T47D (cell line): ENCODE measurements at regions not wholly inside any gene's neighbourhood (a gene's known extent, or its start where the extent isn't known, plus 50 kb on each side); places are given as distances from the start of the nearest gene placed in this dataset.
A peak's percentile ranks its signal among the peaks of the same experiment; 100 is the strongest.

ENCODE experiments used
- DNase-seq, 2 experiments: peaks; one replicate each; pipeline versions ENCODE4 v3.0.0 to v3.0.0-alpha.2; 2011 to 2012; ENCODE audit warnings: low read depth in 1 of 2, low spot score in 1 of 2
- JUND ChIP-seq: IDR thresholded peaks from 2 replicates; pipeline ENCODE4 v1.6.1; 2012; ENCODE audit warnings: low read depth
- in situ Hi-C: cut with HindIII; loops from 2 replicates; pipeline ENCODE4 v1.10.0; 2016; ENCODE audit warnings: low sequenced_read_pairs, low pct_unique_long_range_greater_than_20kb

DNA sequence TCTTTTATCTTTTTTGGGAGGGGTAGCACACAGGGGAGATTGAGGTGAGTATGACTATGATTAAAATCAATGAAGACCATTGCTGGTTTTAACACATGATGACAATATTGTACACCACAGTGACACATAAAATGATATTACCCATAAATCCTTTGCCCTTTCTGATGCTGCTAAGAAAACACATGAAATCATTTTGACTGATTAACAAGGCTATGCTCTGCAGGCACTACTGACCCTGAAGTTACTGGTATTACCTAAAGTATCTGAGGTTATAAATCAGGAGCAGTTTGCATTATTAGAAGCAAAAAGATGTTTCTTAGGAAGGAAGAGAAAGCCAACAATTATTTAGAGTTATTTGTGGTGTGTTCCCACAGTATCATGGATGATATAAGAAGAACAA, 701.2 kb upstream of the PTBP2 start:
- DNase-seq: no peak
- no peak for TF ChIP-seq JUND
- in situ Hi-C loops: no loop called here

DNA sequence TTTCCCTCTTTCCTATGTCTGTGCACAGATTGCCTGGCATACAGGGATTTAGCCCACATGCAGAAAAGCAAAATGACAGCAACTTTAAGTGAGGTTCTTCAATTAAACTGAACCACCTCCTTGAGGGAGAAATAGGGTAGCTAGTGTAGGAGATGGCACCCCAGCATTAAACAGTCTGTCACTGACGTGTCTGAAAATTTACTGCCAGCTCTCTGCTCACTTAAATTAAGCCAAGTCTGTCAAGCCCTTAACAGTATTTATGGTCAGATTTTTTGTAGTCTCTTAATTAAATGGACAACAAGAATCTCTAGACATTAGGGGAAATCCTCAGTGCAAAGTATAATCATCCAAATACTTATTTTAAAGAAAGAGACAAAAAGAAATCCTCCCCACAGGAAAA, 696.5 kb upstream of the PTBP2 start:
- in situ Hi-C loops: no loop called here
- no peak for TF ChIP-seq JUND
- no peak for DNase-seq

DNA sequence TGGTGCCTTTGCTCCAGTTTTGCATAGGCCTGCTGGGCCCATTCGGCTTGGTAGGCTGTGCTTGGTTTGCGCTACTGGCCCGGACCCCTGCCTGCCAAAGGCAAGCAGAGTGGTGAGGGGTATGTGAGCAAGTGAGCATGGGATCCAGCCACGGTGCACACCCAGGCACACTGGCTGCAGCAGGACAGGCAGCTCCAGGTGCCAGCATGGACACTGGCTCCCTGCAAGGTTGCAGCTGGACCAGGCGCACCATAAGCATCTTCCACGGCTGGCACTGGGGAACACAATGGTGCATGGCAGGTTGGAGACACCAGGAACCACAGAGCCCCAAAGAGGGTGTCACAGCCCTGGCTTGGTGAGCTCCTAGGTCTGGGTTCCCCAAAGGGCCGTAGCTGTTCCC, 693.5 kb upstream of the PTBP2 start:
- no peak for TF ChIP-seq JUND
- in situ Hi-C loops: no loop called here
- no peak for DNase-seq

DNA sequence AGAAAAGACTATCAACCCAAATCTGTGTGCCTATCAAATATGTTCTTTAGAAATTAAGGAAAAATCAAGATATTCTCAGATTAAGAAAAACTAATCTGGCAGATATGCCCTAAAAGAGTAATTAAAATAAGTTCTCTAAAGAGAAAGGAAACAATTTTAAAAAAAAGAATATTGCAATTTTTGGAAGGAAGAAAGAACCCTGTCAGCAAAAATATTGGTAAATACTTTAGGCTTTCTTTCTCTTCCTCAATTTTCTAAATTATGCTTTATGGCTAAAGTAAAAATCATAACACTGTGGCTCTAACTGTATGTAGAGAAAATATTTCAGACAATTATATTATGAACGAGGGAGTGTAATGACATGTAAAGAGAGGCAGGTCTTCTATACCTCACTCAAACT, 691.3 kb upstream of the PTBP2 start:
- in situ Hi-C loops: no loop called here
- no peak for TF ChIP-seq JUND
- DNase-seq: no peak

DNA sequence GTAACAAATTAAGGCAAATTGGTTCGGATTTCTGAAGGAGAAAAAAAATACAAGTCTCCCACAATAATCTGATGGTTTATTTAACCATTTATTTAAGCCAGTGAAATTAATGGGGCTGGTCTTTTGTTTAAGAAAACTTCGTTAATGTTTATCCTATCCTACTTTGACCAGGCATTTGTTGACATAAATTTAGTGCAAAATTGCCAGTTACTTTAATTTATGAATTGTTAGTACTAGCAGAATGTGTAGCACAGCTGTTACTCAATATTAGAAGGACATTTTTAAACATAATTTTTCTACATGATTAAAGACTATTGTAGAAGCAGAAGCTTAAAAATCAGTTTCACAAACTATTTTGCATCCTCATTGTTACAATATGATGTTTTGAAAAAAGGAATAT, 687.6 kb upstream of the PTBP2 start:
- in situ Hi-C loops: no loop called here
- no peak for DNase-seq
- no peak for TF ChIP-seq JUND

DNA sequence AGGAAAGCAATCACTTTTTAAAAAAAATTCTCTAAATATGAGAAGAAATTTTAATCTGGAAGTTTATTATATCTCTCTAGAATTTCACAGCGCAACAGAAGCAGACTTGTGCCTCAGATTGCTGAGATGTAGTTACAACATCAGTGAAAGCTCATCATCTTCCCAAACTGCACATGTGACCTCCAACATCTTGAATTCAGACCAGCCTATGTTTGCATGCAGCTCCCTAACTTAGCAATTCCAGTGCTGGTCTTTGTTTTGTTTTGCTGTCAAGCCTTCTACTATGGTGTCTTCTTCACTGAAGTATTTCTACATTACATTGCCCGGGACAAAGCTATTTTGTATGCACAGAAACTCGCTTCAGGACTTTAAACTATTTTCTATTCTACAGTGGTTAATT, 684.8 kb upstream of the PTBP2 start:
- DNase-seq: no peak
- in situ Hi-C loops: no loop called here
- no peak for TF ChIP-seq JUND

DNA sequence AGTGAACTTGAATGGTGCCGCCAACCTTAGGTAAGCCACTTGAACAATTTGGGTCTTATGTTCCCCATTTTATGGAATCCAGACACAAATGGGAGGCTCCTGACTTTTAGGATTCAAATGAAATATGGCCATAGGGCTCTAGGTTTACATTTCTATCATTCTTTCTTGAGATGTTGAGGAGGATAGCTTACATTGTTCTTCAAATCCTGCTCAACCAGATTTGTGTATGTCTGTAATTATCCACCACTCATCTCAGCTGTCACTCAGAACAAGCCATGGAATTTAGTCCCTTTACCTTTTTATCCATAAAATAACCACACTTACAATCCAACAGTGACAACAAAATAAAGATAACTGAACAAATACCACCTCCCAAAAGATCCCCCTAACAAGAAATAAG, 682.9 kb upstream of the PTBP2 start:
- DNase-seq: peak in 1 of 2 experiments; percentile 55
- in situ Hi-C loops: no loop called here
- TF ChIP-seq JUND: no peak

DNA sequence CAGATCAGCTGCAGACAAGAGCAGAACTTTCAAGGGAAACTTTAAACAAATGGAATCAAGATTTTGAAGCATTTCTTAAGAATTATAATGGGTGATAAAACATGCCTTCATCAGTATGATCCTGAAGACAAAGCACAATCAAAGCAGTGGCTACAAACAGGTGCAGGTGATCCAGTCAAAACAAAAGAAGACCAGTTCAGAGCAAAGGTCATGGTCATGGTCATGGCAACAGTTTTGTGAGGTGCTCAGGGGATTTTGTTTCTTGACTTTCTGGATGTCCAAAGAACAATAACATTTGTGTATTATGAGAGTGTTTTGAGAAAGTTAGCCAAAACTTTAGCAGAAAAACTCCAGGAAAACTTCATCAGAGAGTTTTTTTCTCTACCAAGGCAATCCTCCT, 681.7 kb upstream of the PTBP2 start:
- DNase-seq: no peak
- no peak for TF ChIP-seq JUND
- in situ Hi-C loops: no loop called here

DNA sequence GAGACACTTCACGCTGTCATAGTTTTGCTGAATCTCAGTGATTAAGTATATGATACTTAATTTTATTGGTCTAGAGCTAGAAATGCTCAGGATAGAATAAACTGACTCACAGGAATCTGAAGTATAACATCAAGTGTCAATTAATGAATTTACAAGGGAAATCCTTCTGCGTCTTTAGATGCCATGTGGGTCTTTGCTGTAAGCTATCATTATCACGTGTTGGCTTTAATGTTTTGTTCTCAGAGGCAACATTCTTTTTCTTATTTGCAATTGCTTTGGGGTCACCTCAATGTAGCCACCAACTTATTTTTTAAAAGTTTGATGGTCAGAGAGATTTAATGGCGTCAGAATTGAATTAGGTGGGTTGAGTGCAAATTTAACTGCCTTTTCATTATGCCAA, 680.1 kb upstream of the PTBP2 start:
- no peak for DNase-seq
- no peak for TF ChIP-seq JUND
- in situ Hi-C loops: no loop called here

DNA sequence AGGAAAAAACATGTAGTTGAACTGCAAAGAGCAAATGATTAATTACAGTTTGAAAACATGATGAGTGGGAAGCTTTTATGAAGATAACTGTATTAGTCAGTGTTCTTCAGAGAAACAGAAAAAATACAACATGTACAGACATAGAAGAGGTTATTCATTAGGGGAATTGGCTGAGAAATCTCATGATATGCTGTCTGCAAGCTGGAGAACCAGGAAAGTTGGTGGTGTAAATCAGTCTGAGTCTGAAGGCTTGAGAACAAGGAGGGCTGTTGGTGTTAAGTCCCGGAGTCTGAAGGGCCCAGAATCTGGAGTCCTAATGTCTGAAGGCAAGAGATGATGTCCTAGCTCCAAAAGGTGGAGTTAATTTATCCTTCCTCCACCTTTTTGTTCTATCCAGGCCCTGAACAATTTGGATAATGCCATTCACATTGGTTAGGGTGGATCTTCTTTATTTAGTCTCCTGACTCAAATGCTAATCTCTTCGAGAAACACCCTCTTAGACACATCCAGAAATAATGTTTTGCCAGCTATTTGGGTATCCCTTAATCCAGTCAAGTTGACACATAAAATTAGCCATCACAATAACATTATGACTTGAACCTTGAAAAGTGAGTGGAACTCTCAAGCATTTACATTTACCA, 672.9 kb upstream of the PTBP2 start:
- in situ Hi-C loops: no loop called here
- no peak for TF ChIP-seq JUND
- DNase-seq: no peak

DNA sequence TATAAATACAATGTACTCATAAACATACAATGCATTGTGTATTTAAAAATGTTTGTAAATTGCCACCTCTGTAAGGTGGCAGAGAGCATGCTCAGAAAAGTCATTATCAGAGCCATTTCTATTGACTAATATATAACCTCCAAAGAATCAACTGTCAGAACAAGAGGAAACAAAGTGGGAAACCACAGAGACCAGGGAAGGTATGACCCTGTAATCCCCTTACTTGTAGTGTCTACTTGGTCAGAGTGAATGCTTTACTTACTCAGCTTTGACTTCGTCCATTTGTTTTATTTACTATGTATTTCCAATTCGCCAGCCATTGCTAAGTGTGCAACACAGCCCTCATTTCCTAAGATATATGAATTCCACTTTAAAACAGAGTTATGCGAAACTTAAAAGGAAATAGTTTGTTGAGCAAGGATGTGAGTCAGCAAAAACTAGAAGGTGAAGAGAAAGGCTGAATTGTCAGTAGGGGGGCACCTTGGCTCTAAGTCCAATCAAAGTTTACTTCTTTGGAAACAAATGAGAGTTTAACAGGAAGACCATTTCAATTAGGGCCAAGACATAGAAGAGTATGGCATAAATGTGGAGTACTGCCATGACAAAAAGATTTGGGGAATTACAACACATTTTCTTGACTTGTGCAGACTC, 671.7 kb upstream of the PTBP2 start:
- in situ Hi-C loops: no loop called here

DNA sequence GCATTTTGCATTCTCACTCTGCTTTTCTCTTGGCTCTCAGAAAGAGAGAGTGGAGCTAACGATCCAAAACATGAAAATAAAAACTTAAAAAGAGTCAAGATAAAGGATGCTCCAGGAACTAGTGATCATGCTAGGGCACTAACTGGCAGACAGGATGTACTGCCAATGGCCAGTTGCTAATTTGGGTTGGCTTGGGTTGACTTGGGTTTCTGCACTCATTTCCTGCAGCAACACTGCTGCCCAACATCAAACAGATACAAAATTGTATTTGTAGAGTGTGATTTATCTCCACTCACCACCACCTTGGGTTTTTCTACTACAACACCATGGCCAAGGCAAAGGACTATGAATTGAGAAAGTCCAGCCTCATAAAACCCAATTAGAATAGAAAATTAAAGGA, 662.3 kb upstream of the PTBP2 start:
- DNase-seq: no peak
- in situ Hi-C loops: no loop called here
- no peak for TF ChIP-seq JUND

More for the DNA sequence above, 671.7 kb upstream of the PTBP2 start:
- no peak for DNase-seq
- TF ChIP-seq JUND: no peak

DNA sequence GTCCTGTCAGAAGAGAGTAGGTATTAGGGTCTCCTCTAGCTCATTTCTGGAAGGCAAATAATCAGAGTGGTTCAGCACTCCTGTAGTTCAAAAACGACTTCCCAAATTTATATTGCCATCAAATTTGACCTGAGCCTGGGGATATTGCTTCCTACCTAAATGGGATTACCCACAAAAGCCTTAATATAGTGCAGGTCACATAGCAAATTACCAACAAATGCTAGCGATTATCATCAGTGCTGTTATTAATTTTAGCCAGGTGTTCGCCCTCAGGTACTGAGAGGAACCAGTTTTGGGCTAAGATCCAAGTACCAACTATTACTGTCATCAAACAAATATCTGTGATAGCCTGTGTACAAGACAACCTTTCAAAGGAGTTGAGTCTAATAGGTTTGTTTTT, 661.8 kb upstream of the PTBP2 start:
- no peak for DNase-seq
- no peak for TF ChIP-seq JUND
- in situ Hi-C loops: no loop called here

DNA sequence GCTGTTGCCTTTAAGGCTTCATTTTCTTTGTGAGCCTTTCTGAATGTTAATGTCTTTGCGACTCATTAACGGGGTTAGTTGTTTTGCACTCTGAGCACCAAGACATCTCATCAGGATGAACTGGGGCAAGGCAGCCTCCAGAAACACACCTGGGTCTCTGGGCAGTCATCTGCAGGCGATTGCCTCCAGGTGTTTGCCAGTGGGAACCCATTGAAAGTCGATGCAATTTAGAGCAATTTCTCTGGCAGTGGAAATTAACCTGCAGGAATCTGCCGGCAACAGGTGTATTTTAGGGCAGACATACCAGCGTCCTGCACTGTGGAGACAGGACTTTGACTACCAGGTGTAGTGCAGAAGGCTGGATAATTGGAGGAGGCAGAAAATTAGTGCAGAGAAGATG, 661.0 kb upstream of the PTBP2 start:
- in situ Hi-C loops: no loop called here
- DNase-seq: no peak
- TF ChIP-seq JUND: no peak
